HG02623 (cell line): ENCODE measurements at regions not wholly inside any gene's neighbourhood (a gene's known extent, or its start where the extent isn't known, plus 50 kb on each side); places are given as distances from the start of the nearest gene placed in this dataset.

ENCODE experiments used
- ATAC-seq: cut with Tn5 transposase; IDR thresholded peaks from one replicate; pipeline ENCODE4 v1.9.1; 2021; ENCODE audit warnings: moderate library complexity; ENCODE audit not compliant: unreplicated experiment

GRCh38 chr2:15874854-15875804 lies 65.2 kb upstream of the MYCN start:
- ATAC-seq: no peak

- no peak for ATAC-seq
These were observed 64.2 kb upstream of the MYCN start for GRCh38 chr2:15875969-15876705.

GRCh38 chr2:15880226-15881119 lies 59.9 kb upstream of the MYCN start:
- no peak for ATAC-seq

GRCh38 chr2:15881120-15881433 lies 59.3 kb upstream of the MYCN start:
- no peak for ATAC-seq

GRCh38 chr2:15881676-15882075 lies 58.7 kb upstream of the MYCN start:
- no peak for ATAC-seq

- ATAC-seq: no peak
These were observed 57.4 kb upstream of the MYCN start for GRCh38 chr2:15882761-15883497.

GRCh38 chr2:15883684-15884083 lies 56.7 kb upstream of the MYCN start:
- no peak for ATAC-seq

- ATAC-seq: no peak
These were observed 55.6 kb upstream of the MYCN start for GRCh38 chr2:15884790-15885189.

- no peak for ATAC-seq
These were observed 54.1 kb upstream of the MYCN start for GRCh38 chr2:15886231-15886630.

- no peak for ATAC-seq
These were observed 50.8 kb upstream of the MYCN start for GRCh38 chr2:15889442-15890123.

GRCh38 chr2:15890124-15890754 lies 50.1 kb upstream of the MYCN start:
- no peak for ATAC-seq
